RWPE1 (cell line): ENCODE measurements at regions not wholly inside any gene's neighbourhood (a gene's known extent, or its start where the extent isn't known, plus 50 kb on each side); places are given as distances from the start of the nearest gene placed in this dataset.

Experiments used
- CTCF ChIA-PET: fragments of 350-600 bp; sonication (Branson Sonifier 250); formaldehyde crosslinking; extraction: SDS; loops from one replicate; lab custom pipeline; 2021; lab: Yijun Ruan, JAX
- POLR2A ChIA-PET: fragments of 400-600 bp; formaldehyde crosslinking; extraction: SDS; loops from one replicate; lab custom pipeline; 2020; ENCODE audit warnings: antibody characterized with exemption; ENCODE audit not compliant: low non-redundant PET; lab: Yijun Ruan, JAX
- DNase-seq: peaks from one replicate; pipeline ENCODE4 v3.0.0; 2012; ENCODE audit warnings: low spot score
- H3K27ac ChIP-seq: fragments of 450-650 bp; 2 replicates; pipeline ENCODE4 v1.5.1; 2017
- CTCF ChIP-seq: fragments of 450-650 bp; conservative IDR thresholded peaks from 2 replicates; pipeline ENCODE4 v1.5.1; 2017; ENCODE audit warnings: low read depth, mild to moderate bottlenecking

- POLR2A ChIA-PET, result no interaction called here
- CTCF ChIA-PET, result interaction anchor here (0.7 kb wide), 1 partner anchor 11 kb away, joined by 3 read pairs; no protein-coding TSS in a partner anchor
- TF ChIP-seq CTCF, result no peak
- no peak for DNase-seq
- H3K27ac ChIP-seq, result no peak overlapping the region
Observed at GRCh38 chr12:69105101-69105962, 134.0 kb upstream of the CPSF6 start.

DNA sequence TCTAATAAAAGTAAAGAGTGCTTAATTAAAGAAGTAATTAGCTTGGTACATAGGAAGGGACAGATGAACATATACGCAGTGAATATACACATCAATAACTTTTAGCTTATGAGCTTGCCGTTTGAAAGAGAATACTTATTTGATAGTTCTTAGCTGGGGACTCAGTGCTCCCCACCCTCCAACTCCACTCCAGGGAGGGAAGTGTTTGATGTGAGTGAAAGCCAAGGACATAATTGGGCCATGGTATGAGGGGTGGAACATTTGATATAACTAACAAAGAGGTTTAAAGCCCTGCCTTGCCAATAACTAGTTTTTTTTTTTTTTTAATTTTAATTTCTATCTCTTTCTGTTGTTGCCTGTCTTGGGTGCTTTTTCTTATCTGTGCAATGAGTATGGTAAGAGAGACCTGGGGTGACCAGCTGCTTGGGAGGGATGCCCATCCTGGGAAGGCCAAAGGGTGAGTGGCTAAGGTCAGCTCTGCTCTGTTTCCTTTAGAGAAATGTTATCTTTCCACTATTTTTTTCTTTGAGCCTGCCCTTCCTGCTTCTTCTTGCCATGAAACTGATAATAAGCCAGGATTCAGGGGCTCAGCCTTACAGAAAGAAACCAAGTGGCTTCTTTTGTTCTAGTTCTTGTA lies 132.8 kb upstream of the CPSF6 start:
- no peak overlapping the region for H3K27ac ChIP-seq
- TF ChIP-seq CTCF, result no peak
- POLR2A ChIA-PET, result no interaction called here
- CTCF ChIA-PET, result interaction anchor here (0.6 kb wide), 1 partner anchor 282 kb away, joined by 4 read pairs; no protein-coding TSS in a partner anchor
- no peak for DNase-seq

DNA sequence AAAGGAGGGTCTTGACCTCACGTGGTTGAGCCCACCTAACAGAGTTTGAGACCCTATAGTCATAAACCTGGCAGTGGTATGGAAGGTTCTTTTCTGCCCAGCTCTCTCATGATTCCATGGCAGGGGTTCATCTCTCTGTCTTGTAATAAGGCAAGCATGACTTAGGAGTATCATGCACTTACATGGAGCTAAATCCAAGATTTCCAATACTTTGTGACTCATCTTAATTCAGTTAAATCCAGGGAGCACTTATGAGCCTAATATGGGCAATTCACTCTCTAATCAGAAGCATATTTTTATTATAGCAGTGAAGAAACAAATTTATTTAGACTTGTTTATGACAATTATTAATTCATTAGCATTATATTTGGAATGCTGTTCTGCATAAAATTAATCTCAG lies 131.8 kb upstream of the CPSF6 start:
- H3K27ac ChIP-seq, result no peak overlapping the region
- no peak for TF ChIP-seq CTCF
- DNase-seq, result no peak
- POLR2A ChIA-PET, result no interaction called here
- CTCF ChIA-PET, result no interaction called here

- ChIA-PET POLR2A (no interaction called here), CTCF (no interaction called here)
- no peak for TF ChIP-seq CTCF
- no peak for DNase-seq
- H3K27ac ChIP-seq, result no peak overlapping the region
Observed at GRCh38 chr12:69108037-69108436, 131.3 kb upstream of the CPSF6 start.

GRCh38 chr12:69112616-69113015 lies 126.8 kb upstream of the CPSF6 start:
- ChIA-PET CTCF (interaction anchor here (0.6 kb wide), 3 partner anchors 18 to 1061 kb away, joined by 3 read pairs; no protein-coding TSS in a partner anchor), POLR2A (no interaction called here)
- no peak for DNase-seq
- TF ChIP-seq CTCF, result no peak
- no peak overlapping the region for H3K27ac ChIP-seq

- H3K27ac ChIP-seq, result no peak overlapping the region
- ChIA-PET CTCF (interaction anchor here (0.6 kb wide), 1 partner anchor 1858 kb away, joined by 3 read pairs; no protein-coding TSS in a partner anchor), POLR2A (no interaction called here)
- DNase-seq, result no peak
- TF ChIP-seq CTCF, result no peak
Observed at GRCh38 chr12:69115099-69115498, 124.3 kb upstream of the CPSF6 start.
